Fibroblast of lung (primary cell): ENCODE measurements at regions not wholly inside any gene's neighbourhood (a gene's known extent, or its start where the extent isn't known, plus 50 kb on each side); places are given as distances from the start of the nearest gene placed in this dataset.

ENCODE experiments used
- DNase-seq, 2 donors: peaks; one replicate each; pipeline versions ENCODE4 v3.0.0 to v3.0.0-alpha.2; 2010; ENCODE audit warnings: low read depth in 2 of 2
- H2AFZ ChIP-seq: 2 replicates; pipeline ENCODE4 v1.5.1; 2012; ENCODE audit warnings: low read length, control low read depth, inconsistent platforms
- H3K27ac ChIP-seq: 2 replicates; pipeline ENCODE4 v1.5.1; 2011; ENCODE audit warnings: low read length, control low read depth; ENCODE audit not compliant: insufficient read depth
- H3K27me3 ChIP-seq: 2 replicates; pipeline ENCODE4 v1.5.1; 2011; ENCODE audit warnings: mild to moderate bottlenecking, low read length; ENCODE audit not compliant: control insufficient read depth, insufficient read depth
- H3K36me3 ChIP-seq: 2 replicates; pipeline ENCODE4 v1.5.1; 2011; ENCODE audit warnings: low read length; ENCODE audit not compliant: control insufficient read depth, insufficient read depth
- H3K4me1 ChIP-seq: 2 replicates; pipeline ENCODE4 v1.5.1; 2011; ENCODE audit warnings: low read length; ENCODE audit not compliant: control insufficient read depth, insufficient read depth; ENCODE audit errors: extremely low read depth
- H3K4me2 ChIP-seq: 2 replicates; pipeline ENCODE4 v1.5.1; 2011; ENCODE audit warnings: low read length, control low read depth; ENCODE audit not compliant: insufficient read depth; ENCODE audit errors: extremely low read depth
- H3K4me3 ChIP-seq, 4 experiments: fragments of 200-600 bp in 1 of 4; sonication (generic) in 1 of 4; replicated peaks in 1 of 4; 2 replicates each; pipeline ENCODE4 v1.5.1; 2011 to 2016; ENCODE audit warnings: low read length in 4 of 4, low read depth in 3 of 4, mild to moderate bottlenecking in 3 of 4, control low read depth in 2 of 4, inconsistent platforms in 1 of 4, mixed read lengths in 1 of 4; ENCODE audit not compliant: insufficient read depth in 1 of 4; ENCODE audit errors: control extremely low read depth in 1 of 4
- H3K79me2 ChIP-seq: 2 replicates; pipeline ENCODE4 v1.5.1; 2012; ENCODE audit warnings: mild to moderate bottlenecking, low read length, inconsistent platforms; ENCODE audit not compliant: control insufficient read depth, insufficient read depth
- H3K9ac ChIP-seq: 2 replicates; pipeline ENCODE4 v1.5.1; 2011; ENCODE audit warnings: mild to moderate bottlenecking, low read length, control low read depth; ENCODE audit not compliant: insufficient read depth
- H3K9me3 ChIP-seq: 2 replicates; pipeline ENCODE4 v1.5.1; 2012; ENCODE audit warnings: low read depth, low read length; ENCODE audit not compliant: control insufficient read depth, insufficient read depth
- H4K20me1 ChIP-seq: 2 replicates; pipeline ENCODE4 v1.5.1; 2011; ENCODE audit warnings: low read length; ENCODE audit not compliant: control insufficient read depth, insufficient read depth; ENCODE audit errors: extremely low read depth
- CTCF ChIP-seq, 2 donors: IDR thresholded peaks in 1 of 2; conservative IDR thresholded peaks in 1 of 2; 1 replicate in 1 of 2; 2 replicates in 1 of 2; pipeline ENCODE4 v1.5.1; 2011 to 2012; ENCODE audit warnings: low read length in 2 of 2, control low read depth in 1 of 2, inconsistent platforms in 1 of 2, low read depth in 1 of 2, mild to moderate bottlenecking in 1 of 2
- EZH2 ChIP-seq: IDR thresholded peaks from 2 replicates; pipeline ENCODE4 v1.5.1; 2012; ENCODE audit warnings: low read length, control low read depth, mild to moderate bottlenecking; ENCODE audit errors: missing control alignments

GRCh38 chr5:2640717-2641116, 110.8 kb downstream of the IRX2 start:
- Histone ChIP-seq H3K9me3 (no peaks in the 10 kb centered on the region), H3K27me3 (no peaks in the 10 kb centered on the region), H3K4me3 (no peak overlapping the region), H3K4me2 (no peak overlapping the region), H3K4me1 (no peaks in the 10 kb centered on the region), H3K36me3 (no peaks in the 10 kb centered on the region), H3K27ac (no peak overlapping the region), H2AFZ (no peak overlapping the region), H3K79me2 (no peaks in the 10 kb centered on the region), H3K9ac (no peak overlapping the region), H4K20me1 (no peaks in the 10 kb centered on the region)
- no peak for DNase-seq
- TF ChIP-seq EZH2 (no peak), CTCF (conservative IDR thresholded peaks at IDR 0.05 in 1 of 2, IDR thresholded peaks at IDR 0.05 in 1 of 2; ENCODE audit: low read depth in 1 of 2, low read length in 2 of 2) (no peak)

- Histone ChIP-seq H3K4me2 (no peak overlapping the region), H3K27ac (no peak overlapping the region), H2AFZ (no peak overlapping the region), H3K4me3 (no peak overlapping the region), H4K20me1 (no peaks in the 10 kb centered on the region), H3K9ac (no peak overlapping the region), H3K36me3 (no peaks in the 10 kb centered on the region), H3K79me2 (no peaks in the 10 kb centered on the region), H3K27me3 (no peaks in the 10 kb centered on the region), H3K9me3 (no peaks in the 10 kb centered on the region), H3K4me1 (no peaks in the 10 kb centered on the region)
- no peak for TF ChIP-seq CTCF (conservative IDR thresholded peaks at IDR 0.05 in 1 of 2, IDR thresholded peaks at IDR 0.05 in 1 of 2; ENCODE audit: low read depth in 1 of 2, low read length in 2 of 2)
- no peak for DNase-seq
Observed at GRCh38 chr5:2639425-2639824, 112.1 kb downstream of the IRX2 start.

- Histone ChIP-seq H3K9ac (no peak overlapping the region), H3K4me3 (no peak overlapping the region), H3K79me2 (no peaks in the 10 kb centered on the region), H3K27ac (no peak overlapping the region), H3K27me3 (no peaks in the 10 kb centered on the region), H2AFZ (no peak overlapping the region), H3K4me2 (no peak overlapping the region), H4K20me1 (no peaks in the 10 kb centered on the region), H3K36me3 (no peaks in the 10 kb centered on the region), H3K4me1 (no peaks in the 10 kb centered on the region), H3K9me3 (no peaks in the 10 kb centered on the region)
- DNase-seq: no peak
- no peak for TF ChIP-seq EZH2
- no peak for TF ChIP-seq CTCF (conservative IDR thresholded peaks at IDR 0.05 in 1 of 2, IDR thresholded peaks at IDR 0.05 in 1 of 2; ENCODE audit: low read depth in 1 of 2, low read length in 2 of 2)
Observed at GRCh38 chr5:2634399-2635176, 116.9 kb downstream of the IRX2 start.
